Limb (tissue), 2 donors: ENCODE measurements at regions not wholly inside any gene's neighbourhood (a gene's known extent, or its start where the extent isn't known, plus 50 kb on each side); places are given as distances from the start of the nearest gene placed in this dataset.

Source experiments
- DNase-seq, 2 donors: peaks; one replicate each; pipeline ENCODE4 v3.0.0-alpha.2; 2016; ENCODE audit errors: extremely low spot score in 2 of 2

- DNase-seq: no peak
Measured at GRCh38 chr7:45235905-45236304, 78.3 kb downstream of the RAMP3 start.

GRCh38 chr7:45236666-45237065 is 79.1 kb downstream of the RAMP3 start:
- DNase-seq: no peak

GRCh38 chr7:45237788-45238461 is 80.3 kb downstream of the RAMP3 start:
- DNase-seq: no peak

- DNase-seq: no peak
Measured at GRCh38 chr7:45238806-45239205, 81.2 kb downstream of the RAMP3 start.

- no peak for DNase-seq
Measured at GRCh38 chr7:45239486-45239885, 81.9 kb downstream of the RAMP3 start.

GRCh38 chr7:45240273-45240771 is 82.7 kb downstream of the RAMP3 start:
- DNase-seq: no peak

- no peak for DNase-seq
Measured at GRCh38 chr7:45240926-45241325, 83.3 kb downstream of the RAMP3 start.

- DNase-seq: no peak
Measured at GRCh38 chr7:45241339-45242109, 83.9 kb downstream of the RAMP3 start.

- DNase-seq: no peak
Measured at GRCh38 chr7:45242261-45242660, 84.7 kb downstream of the RAMP3 start.

- no peak for DNase-seq
Measured at GRCh38 chr7:45242698-45243097, 85.1 kb downstream of the RAMP3 start.

- no peak for DNase-seq
Measured at GRCh38 chr7:45244981-45245380, 87.4 kb downstream of the RAMP3 start.

GRCh38 chr7:45246339-45246738 is 88.7 kb downstream of the RAMP3 start:
- no peak for DNase-seq

GRCh38 chr7:45252248-45252647 is 94.7 kb downstream of the RAMP3 start:
- DNase-seq: no peak

- DNase-seq: no peak
Measured at GRCh38 chr7:45252857-45253256, 95.3 kb downstream of the RAMP3 start.

- DNase-seq: no peak
Measured at GRCh38 chr7:45253368-45253767, 95.8 kb downstream of the RAMP3 start.

- no peak for DNase-seq
Measured at GRCh38 chr7:45255187-45255586, 97.6 kb downstream of the RAMP3 start.

- no peak for DNase-seq
Measured at GRCh38 chr7:45256309-45256708, 98.7 kb downstream of the RAMP3 start.

- DNase-seq: no peak
Measured at GRCh38 chr7:45256775-45257174, 99.2 kb downstream of the RAMP3 start.

GRCh38 chr7:45257284-45257683 is 99.7 kb downstream of the RAMP3 start:
- no peak for DNase-seq

- DNase-seq: no peak
Measured at GRCh38 chr7:45258533-45259226, 101.1 kb downstream of the RAMP3 start.

GRCh38 chr7:45259227-45259596 is 101.6 kb downstream of the RAMP3 start:
- no peak for DNase-seq

- peak; percentile 14 to 82 for DNase-seq
Measured at GRCh38 chr7:45259966-45260646, 102.5 kb downstream of the RAMP3 start.
